Gastrocnemius medialis (tissue), 4 donors: ENCODE measurements at regions not wholly inside any gene's neighbourhood (a gene's known extent, or its start where the extent isn't known, plus 50 kb on each side); places are given as distances from the start of the nearest gene placed in this dataset.

Source experiments
- POLR2A ChIP-seq, 2 donors: fragments of 450-650 bp; IDR thresholded peaks; one replicate each; pipeline ENCODE4 v1.6.1; 2017; ENCODE audit warnings: antibody characterized with exemption in 2 of 2, mild to moderate bottlenecking in 2 of 2, moderate library complexity in 2 of 2
- TF ChIP-seq, protein P1 (sequence below), 5 experiments: fragments of 450-650 bp in 3 of 5; fragments of 200-600 bp in 2 of 5; sonication (generic) in 2 of 5; IDR thresholded peaks in 4 of 5; conservative IDR thresholded peaks in 1 of 5; 1 replicate in 4 of 5; 2 replicates in 1 of 5; pipeline ENCODE4 v1.5.1; 2016 to 2019; ENCODE audit warnings: antibody characterized with exemption in 5 of 5, mild to moderate bottlenecking in 3 of 5, moderate library complexity in 3 of 5

DNA sequence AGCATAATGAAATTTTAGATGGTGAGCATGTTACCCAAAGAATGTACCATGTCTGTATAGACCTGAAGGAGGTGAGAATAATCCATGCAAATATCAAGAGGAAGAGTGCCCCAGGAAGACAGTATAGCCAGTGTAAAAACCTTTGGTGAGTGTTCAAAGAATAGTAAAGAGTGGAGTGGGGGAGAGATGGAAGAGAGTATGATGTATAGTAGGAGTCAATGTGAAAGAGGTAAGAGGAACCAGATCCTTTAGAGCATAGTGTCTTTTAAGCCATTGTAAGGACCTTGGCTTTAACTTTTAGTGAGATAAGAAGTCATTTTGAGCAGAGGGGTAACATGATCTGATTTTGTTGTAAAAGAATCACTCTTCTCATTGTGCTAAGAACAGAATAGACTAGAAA, 1052.3 kb upstream of the ZEB2 start:
- TF ChIP-seq POLR2A (IDR thresholded peaks at IDR 0.05) = no peak
- TF ChIP-seq, protein P1, sequence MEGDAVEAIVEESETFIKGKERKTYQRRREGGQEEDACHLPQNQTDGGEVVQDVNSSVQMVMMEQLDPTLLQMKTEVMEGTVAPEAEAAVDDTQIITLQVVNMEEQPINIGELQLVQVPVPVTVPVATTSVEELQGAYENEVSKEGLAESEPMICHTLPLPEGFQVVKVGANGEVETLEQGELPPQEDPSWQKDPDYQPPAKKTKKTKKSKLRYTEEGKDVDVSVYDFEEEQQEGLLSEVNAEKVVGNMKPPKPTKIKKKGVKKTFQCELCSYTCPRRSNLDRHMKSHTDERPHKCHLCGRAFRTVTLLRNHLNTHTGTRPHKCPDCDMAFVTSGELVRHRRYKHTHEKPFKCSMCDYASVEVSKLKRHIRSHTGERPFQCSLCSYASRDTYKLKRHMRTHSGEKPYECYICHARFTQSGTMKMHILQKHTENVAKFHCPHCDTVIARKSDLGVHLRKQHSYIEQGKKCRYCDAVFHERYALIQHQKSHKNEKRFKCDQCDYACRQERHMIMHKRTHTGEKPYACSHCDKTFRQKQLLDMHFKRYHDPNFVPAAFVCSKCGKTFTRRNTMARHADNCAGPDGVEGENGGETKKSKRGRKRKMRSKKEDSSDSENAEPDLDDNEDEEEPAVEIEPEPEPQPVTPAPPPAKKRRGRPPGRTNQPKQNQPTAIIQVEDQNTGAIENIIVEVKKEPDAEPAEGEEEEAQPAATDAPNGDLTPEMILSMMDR (IDR thresholded peaks at IDR 0.05 in 4 of 5, conservative IDR thresholded peaks at IDR 0.05 in 1 of 5) = no peak
